Suprapubic skin (tissue), 3 donors: ENCODE measurements at regions not wholly inside any gene's neighbourhood (a gene's known extent, or its start where the extent isn't known, plus 50 kb on each side); places are given as distances from the start of the nearest gene placed in this dataset.

Experiments
- POLR2A ChIP-seq, 2 donors: fragments of 450-650 bp; IDR thresholded peaks; one replicate each; pipeline ENCODE4 v1.6.1; 2017; ENCODE audit warnings: antibody characterized with exemption in 2 of 2, mild to moderate bottlenecking in 2 of 2, moderate library complexity in 2 of 2
- TF ChIP-seq, protein P1 (sequence below), 2 donors: fragments of 200-600 bp in 1 of 2; fragments of 450-650 bp in 1 of 2; sonication (generic) in 1 of 2; IDR thresholded peaks; one replicate each; pipeline ENCODE4 v1.5.1; 2016 to 2019; ENCODE audit warnings: antibody characterized with exemption in 2 of 2, mild to moderate bottlenecking in 1 of 2, moderate library complexity in 1 of 2

DNA sequence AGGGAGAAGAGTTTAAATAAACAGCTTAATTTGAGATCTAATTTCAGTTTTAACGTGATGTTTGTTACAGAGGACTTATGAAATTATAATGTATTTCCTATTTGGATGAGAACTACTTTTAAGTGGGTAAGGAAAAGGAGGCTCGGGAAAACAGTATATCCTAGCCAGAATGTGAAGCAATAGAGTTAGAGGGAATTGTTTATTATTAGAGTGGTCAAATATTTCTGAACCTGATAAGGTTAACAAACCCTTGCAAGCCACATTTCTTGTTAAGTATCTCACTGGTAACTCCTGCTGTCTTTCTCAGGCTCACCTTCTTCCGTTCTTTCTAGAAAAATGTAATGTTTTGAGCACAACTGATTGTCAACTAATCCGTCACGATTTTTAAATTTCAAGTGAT lies 335.1 kb upstream of the MBL2 start:
- TF ChIP-seq, protein P1, sequence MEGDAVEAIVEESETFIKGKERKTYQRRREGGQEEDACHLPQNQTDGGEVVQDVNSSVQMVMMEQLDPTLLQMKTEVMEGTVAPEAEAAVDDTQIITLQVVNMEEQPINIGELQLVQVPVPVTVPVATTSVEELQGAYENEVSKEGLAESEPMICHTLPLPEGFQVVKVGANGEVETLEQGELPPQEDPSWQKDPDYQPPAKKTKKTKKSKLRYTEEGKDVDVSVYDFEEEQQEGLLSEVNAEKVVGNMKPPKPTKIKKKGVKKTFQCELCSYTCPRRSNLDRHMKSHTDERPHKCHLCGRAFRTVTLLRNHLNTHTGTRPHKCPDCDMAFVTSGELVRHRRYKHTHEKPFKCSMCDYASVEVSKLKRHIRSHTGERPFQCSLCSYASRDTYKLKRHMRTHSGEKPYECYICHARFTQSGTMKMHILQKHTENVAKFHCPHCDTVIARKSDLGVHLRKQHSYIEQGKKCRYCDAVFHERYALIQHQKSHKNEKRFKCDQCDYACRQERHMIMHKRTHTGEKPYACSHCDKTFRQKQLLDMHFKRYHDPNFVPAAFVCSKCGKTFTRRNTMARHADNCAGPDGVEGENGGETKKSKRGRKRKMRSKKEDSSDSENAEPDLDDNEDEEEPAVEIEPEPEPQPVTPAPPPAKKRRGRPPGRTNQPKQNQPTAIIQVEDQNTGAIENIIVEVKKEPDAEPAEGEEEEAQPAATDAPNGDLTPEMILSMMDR (IDR thresholded peaks at IDR 0.05) = no peak
- TF ChIP-seq POLR2A (IDR thresholded peaks at IDR 0.05) = no peak
